WI38 (cell line): ENCODE measurements at regions not wholly inside any gene's neighbourhood (a gene's known extent, or its start where the extent isn't known, plus 50 kb on each side); places are given as distances from the start of the nearest gene placed in this dataset.

Experiments used
- H3K4me3 ChIP-seq: 2 replicates; pipeline ENCODE4 v1.5.1; 2011; ENCODE audit warnings: low read depth, mild to moderate bottlenecking, control low read depth, low read length
- CTCF ChIP-seq: IDR thresholded peaks from 2 replicates; pipeline ENCODE4 v1.5.1; 2012; ENCODE audit warnings: low read depth, mild to moderate bottlenecking, control low read depth, low read length

- no peak overlapping the region for H3K4me3 ChIP-seq
- TF ChIP-seq CTCF, result no peak
These were observed 792.0 kb downstream of the LTN1 start for GRCh38 chr21:28200726-28201125.

DNA sequence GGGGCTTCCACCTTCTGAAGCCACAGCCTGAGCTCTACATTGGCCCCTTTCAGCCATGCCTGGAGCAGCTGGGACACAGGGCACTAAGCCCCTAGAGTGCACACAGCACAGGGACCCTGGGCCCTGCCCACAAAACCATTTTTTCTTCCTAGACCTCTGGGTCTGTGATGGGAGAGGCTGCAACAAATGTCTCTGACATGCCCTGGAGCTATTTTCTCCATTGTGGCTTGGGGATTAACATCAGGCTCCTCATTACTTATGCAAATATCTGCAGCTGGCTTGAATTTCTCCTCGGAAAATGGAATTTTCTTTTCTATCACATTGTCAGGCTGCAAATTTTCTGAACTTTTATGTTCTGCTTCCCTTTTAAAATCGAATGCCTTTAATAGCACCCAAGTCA is 795.7 kb downstream of the LTN1 start:
- TF ChIP-seq CTCF, result no peak
- H3K4me3 ChIP-seq, result no peak overlapping the region

GRCh38 chr21:28193189-28193588 is 799.5 kb downstream of the LTN1 start:
- H3K4me3 ChIP-seq, result no peak overlapping the region
- no peak for TF ChIP-seq CTCF

DNA sequence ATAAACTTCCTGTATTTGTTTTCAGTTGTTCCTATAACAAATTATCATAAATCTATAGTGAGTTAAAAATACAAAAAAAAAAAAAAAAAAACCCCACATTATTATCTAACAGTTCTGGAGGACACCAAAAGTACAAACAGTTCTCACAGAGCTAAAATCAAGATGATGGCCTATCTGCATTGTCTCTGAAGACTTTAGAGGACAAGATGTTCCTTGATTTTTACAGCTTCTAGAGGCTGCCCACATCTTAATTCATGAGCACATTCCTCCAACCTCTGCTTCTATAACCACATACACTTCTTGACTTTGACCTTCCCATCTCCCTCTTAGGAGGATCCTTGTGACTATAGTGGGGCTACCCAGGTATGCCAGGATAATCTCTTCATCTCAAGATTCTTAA is 806.1 kb downstream of the LTN1 start:
- TF ChIP-seq CTCF, result no peak
- no peak overlapping the region for H3K4me3 ChIP-seq

- no peak for TF ChIP-seq CTCF
- H3K4me3 ChIP-seq, result no peak overlapping the region
These were observed 810.9 kb downstream of the LTN1 start for GRCh38 chr21:28181730-28182129.

- no peak for TF ChIP-seq CTCF
These were observed 813.5 kb downstream of the LTN1 start for GRCh38 chr21:28179136-28179535.

DNA sequence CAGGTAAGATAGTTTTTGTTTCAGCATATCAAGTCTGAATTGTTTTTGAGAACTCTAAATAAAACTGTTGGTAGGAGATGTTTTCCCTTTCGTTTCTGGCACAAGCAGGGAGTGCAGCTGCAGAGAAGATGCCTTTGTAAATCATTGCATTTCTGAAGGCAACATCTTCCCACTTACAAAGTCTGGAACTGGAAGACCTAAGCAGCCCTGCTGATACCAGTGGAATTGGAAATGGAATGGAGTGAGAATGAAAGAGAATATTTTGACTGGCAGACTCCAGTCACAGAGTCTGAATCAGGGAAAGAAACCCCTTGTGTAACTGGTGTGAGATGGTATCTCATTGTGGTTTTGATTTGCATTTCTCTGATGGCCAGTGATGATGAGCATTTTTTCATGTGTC is 815.6 kb downstream of the LTN1 start:
- TF ChIP-seq CTCF, result no peak
- H3K4me3 ChIP-seq, result no peak overlapping the region

More at GRCh38 chr21:28179136-28179535, 813.5 kb downstream of the LTN1 start:
- H3K4me3 ChIP-seq, result no peak overlapping the region
